ENCODE measurements at regions not wholly inside any gene's neighbourhood (a gene's known extent, or its start where the extent isn't known, plus 50 kb on each side); places are given as distances from the start of the nearest gene placed in this dataset.

DNA sequence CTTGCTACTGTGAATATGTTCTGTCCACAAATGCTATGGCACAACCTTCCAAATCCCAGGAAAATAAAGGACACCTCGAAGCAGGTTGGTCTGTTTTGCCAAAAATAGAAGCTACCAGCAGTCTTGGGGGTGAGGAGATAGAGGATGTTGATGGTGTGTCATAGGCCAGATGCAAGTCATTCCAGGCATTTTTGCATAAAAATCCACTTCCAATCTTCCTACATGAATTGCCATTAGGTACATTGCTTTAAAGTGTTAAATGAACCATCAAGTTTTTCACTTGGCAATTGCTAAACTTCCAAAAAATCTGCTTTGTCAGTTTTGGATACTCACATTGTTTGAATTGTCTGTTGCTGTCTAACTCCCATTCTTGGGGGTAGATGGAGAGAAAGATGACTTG lies 295.4 kb downstream of the MYCN start:
- TF ChIP-seq EP300 (IDR thresholded peaks at IDR 0.05) = no peak
- no peak for TF ChIP-seq CTCF (IDR thresholded peaks at IDR 0.05)
- no peak for TF ChIP-seq POLR2AphosphoS5 (IDR thresholded peaks at IDR 0.05)

All from gastroesophageal sphincter (tissue), 3 donors.